ENCODE measurements at regions not wholly inside any gene's neighbourhood (a gene's known extent, or its start where the extent isn't known, plus 50 kb on each side); places are given as distances from the start of the nearest gene placed in this dataset.
"Not testable (repeated sequence)": the region's sequence is repeated elsewhere in the genome, so short reads cannot be mapped to it uniquely, and the experiment has no call there.

GRCh38 chr7:113504691-113505090 lies 386.3 kb upstream of the SMIM30 start:
- H3K27ac ChIP-seq, result no peak overlapping the region
- intact Hi-C loops (cut with DNase I), result no loop called here
- no peaks in the 10 kb centered on the region for H3K36me3 ChIP-seq
- H3K27me3 ChIP-seq, result no peaks in the 10 kb centered on the region
- no peak for DNase-seq
- H3K4me1 ChIP-seq, result peaks cover 0 to 21% (median 0%) of the 10 kb centered on the region in 4 donors
- TF ChIP-seq, protein P1, sequence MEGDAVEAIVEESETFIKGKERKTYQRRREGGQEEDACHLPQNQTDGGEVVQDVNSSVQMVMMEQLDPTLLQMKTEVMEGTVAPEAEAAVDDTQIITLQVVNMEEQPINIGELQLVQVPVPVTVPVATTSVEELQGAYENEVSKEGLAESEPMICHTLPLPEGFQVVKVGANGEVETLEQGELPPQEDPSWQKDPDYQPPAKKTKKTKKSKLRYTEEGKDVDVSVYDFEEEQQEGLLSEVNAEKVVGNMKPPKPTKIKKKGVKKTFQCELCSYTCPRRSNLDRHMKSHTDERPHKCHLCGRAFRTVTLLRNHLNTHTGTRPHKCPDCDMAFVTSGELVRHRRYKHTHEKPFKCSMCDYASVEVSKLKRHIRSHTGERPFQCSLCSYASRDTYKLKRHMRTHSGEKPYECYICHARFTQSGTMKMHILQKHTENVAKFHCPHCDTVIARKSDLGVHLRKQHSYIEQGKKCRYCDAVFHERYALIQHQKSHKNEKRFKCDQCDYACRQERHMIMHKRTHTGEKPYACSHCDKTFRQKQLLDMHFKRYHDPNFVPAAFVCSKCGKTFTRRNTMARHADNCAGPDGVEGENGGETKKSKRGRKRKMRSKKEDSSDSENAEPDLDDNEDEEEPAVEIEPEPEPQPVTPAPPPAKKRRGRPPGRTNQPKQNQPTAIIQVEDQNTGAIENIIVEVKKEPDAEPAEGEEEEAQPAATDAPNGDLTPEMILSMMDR (IDR thresholded peaks at IDR 0.05), result no peak
- no peak for TF ChIP-seq POLR2A (IDR thresholded peaks at IDR 0.05)
- no peak for TF ChIP-seq POLR2AphosphoS5 (IDR thresholded peaks at IDR 0.05)
- no peak for TF ChIP-seq EP300 (IDR thresholded peaks at IDR 0.05)
- no peak overlapping the region for H3K4me3 ChIP-seq
- no peaks in the 10 kb centered on the region for H3K9me3 ChIP-seq
- WGBS, 2 donors, result 70 to 75% methylated on average over 3 of the region's 3 CpGs

DNA sequence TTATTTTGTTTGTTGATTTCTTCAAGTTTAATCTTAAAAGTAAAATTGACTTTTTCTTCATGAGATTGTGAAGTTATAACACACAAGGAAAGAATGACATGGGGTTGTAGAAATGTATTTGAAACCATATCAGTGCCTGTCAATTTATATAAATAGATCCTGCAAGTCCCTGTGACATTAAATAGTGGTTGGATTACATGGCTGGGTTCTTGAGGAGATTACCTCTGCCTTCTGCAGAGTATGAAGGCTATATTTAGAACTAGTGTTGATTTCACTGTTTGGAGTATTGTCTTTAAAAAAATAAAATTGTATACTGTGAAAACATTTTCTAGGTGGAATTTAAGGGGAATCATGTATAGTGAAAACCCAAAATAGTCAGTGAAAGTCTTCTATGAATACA lies 385.8 kb upstream of the SMIM30 start:
- TF ChIP-seq, protein P1 (IDR thresholded peaks at IDR 0.05), result no peak
- TF ChIP-seq EP300 (IDR thresholded peaks at IDR 0.05) (no peak), POLR2A (IDR thresholded peaks at IDR 0.05) (no peak)
- intact Hi-C loops (cut with DNase I), result no loop called here
- peaks cover 0 to 21% (median 0%) of the 10 kb centered on the region in 4 donors for H3K4me1 ChIP-seq
- no peak overlapping the region for H3K4me3 ChIP-seq
- no peak for DNase-seq
- H3K36me3 ChIP-seq, result no peaks in the 10 kb centered on the region
- H3K27me3 ChIP-seq, result no peaks in the 10 kb centered on the region
- no peaks in the 10 kb centered on the region for H3K9me3 ChIP-seq
- no peak overlapping the region for H3K27ac ChIP-seq

DNA sequence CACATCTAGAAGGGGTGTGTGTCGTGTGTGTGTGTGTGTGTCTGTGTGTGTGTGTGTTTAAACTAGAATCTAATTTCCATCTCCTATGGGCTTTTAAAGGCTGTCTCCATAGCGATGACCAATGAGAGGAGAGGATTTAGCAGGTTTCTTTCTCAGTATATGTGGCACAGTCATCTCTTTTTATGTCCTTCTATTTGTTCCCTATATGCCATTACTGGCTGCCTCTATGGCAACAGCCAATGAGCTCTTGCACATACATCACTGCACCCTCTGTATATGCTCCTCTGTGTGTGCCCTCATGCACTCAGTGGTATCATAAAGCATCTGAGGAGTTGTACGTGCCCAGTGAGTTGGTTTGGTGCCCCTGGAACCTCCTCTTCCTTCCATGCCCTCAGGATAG lies 378.2 kb upstream of the SMIM30 start:
- H3K27ac ChIP-seq; H3K9me3 ChIP-seq; H3K27me3 ChIP-seq; H3K4me3 ChIP-seq; H3K36me3 ChIP-seq; intact Hi-C loops (cut with DNase I); H3K4me1 ChIP-seq; DNase-seq: not testable (repeated sequence)
- WGBS, 2 donors, result 36 to 76% methylated on average over 1 to 2 of the region's 3 CpGs

- H3K27me3 ChIP-seq; H3K4me3 ChIP-seq; H3K4me1 ChIP-seq; DNase-seq; intact Hi-C loops (cut with DNase I); H3K36me3 ChIP-seq; H3K9me3 ChIP-seq; H3K27ac ChIP-seq: not testable (repeated sequence)
- WGBS, 2 donors, result 60 to 74% methylated on average over 1 to 3 of the region's 8 CpGs
Observed at GRCh38 chr7:113494797-113495566, 376.6 kb upstream of the SMIM30 start.

- TF ChIP-seq EP300 (IDR thresholded peaks at IDR 0.05) (no peak), POLR2AphosphoS5 (IDR thresholded peaks at IDR 0.05) (no peak), POLR2A (IDR thresholded peaks at IDR 0.05) (no peak)
- TF ChIP-seq, protein P1 (IDR thresholded peaks at IDR 0.05), result no peak
- Histone ChIP-seq H3K27ac (no peak overlapping the region), H3K36me3 (no peaks in the 10 kb centered on the region), H3K27me3 (no peaks in the 10 kb centered on the region), H3K4me3 (no peak overlapping the region), H3K4me1 (peaks cover 0 to 5% (median 0%) of the 10 kb centered on the region in 4 donors), H3K9me3 (no peaks in the 10 kb centered on the region)
- WGBS, 2 donors, result 87 to 90% methylated on average over 2 of the region's 2 CpGs
- no peak for DNase-seq
- intact Hi-C loops (cut with DNase I), result no loop called here
Observed at GRCh38 chr7:113491305-113491704, 373.0 kb upstream of the SMIM30 start.
